ENCODE measurements at regions not wholly inside any gene's neighbourhood (a gene's known extent, or its start where the extent isn't known, plus 50 kb on each side); places are given as distances from the start of the nearest gene placed in this dataset.

- H3K27ac ChIP-seq (replicated peaks), result no peak overlapping the region
- no peaks in the 10 kb centered on the region for H3K27me3 ChIP-seq (ENCODE audit: insufficient read depth, poor library complexity, severe bottlenecking)
- no peak overlapping the region for H3K4me3 ChIP-seq (replicated peaks; ENCODE audit: insufficient read depth, low read length)
- DNase-seq (ENCODE audit: low read depth in 1 of 2, low spot score in 1 of 2), result no peak
- TF ChIP-seq, protein P1, sequence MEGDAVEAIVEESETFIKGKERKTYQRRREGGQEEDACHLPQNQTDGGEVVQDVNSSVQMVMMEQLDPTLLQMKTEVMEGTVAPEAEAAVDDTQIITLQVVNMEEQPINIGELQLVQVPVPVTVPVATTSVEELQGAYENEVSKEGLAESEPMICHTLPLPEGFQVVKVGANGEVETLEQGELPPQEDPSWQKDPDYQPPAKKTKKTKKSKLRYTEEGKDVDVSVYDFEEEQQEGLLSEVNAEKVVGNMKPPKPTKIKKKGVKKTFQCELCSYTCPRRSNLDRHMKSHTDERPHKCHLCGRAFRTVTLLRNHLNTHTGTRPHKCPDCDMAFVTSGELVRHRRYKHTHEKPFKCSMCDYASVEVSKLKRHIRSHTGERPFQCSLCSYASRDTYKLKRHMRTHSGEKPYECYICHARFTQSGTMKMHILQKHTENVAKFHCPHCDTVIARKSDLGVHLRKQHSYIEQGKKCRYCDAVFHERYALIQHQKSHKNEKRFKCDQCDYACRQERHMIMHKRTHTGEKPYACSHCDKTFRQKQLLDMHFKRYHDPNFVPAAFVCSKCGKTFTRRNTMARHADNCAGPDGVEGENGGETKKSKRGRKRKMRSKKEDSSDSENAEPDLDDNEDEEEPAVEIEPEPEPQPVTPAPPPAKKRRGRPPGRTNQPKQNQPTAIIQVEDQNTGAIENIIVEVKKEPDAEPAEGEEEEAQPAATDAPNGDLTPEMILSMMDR (IDR thresholded peaks at IDR 0.05; ENCODE audit: insufficient read depth, low read length), result no peak
- no peak for TF ChIP-seq POLR2AphosphoS5 (IDR thresholded peaks at IDR 0.05; ENCODE audit: low read depth)
These were observed 169.5 kb upstream of the AGAP1 start for GRCh38 chr2:235324324-235324723.

DNA sequence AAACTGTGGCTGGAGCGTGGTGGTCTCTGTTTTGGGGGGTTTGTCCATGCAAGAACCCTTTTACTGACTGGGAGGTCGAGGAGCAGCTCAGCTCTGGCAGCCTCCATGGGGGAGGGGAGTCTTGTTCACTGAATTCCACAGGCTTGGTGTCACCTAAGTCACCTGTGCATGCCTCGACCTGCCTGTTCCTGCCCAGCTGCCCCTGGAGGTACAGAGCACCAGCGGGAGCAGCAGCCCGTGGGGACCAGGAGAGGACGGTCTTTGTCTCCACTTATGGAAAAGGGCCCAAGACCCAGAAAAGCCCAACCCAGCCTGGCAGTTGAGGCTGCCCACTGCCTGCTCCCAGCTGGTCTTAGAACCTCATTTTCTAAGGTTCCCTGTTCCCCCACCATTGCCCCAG lies 168.7 kb upstream of the AGAP1 start:
- no peaks in the 10 kb centered on the region for H3K27me3 ChIP-seq (ENCODE audit: insufficient read depth, poor library complexity, severe bottlenecking)
- H3K27ac ChIP-seq (replicated peaks), result no peak overlapping the region
- DNase-seq (ENCODE audit: low read depth in 1 of 2, low spot score in 1 of 2), result no peak
- no peak overlapping the region for H3K4me3 ChIP-seq (replicated peaks; ENCODE audit: insufficient read depth, low read length)
- TF ChIP-seq REST (IDR thresholded peaks at IDR 0.05; ENCODE audit: insufficient replicate concordance, low read depth) (no peak), POLR2AphosphoS5 (IDR thresholded peaks at IDR 0.05; ENCODE audit: low read depth) (no peak), GABPA (IDR thresholded peaks at IDR 0.05; ENCODE audit: low read depth) (no peak), SPI1 (IDR thresholded peaks at IDR 0.05; ENCODE audit: borderline replicate concordance, low read depth) (no peak)
- TF ChIP-seq, protein P1 (IDR thresholded peaks at IDR 0.05; ENCODE audit: insufficient read depth, low read length), result no peak

GRCh38 chr2:235328991-235329390 lies 164.9 kb upstream of the AGAP1 start:
- TF ChIP-seq REST (IDR thresholded peaks at IDR 0.05; ENCODE audit: insufficient replicate concordance, low read depth) (no peak), GABPA (IDR thresholded peaks at IDR 0.05; ENCODE audit: low read depth) (no peak), SPI1 (IDR thresholded peaks at IDR 0.05; ENCODE audit: borderline replicate concordance, low read depth) (no peak), POLR2AphosphoS5 (IDR thresholded peaks at IDR 0.05; ENCODE audit: low read depth) (no peak)
- TF ChIP-seq, protein P1 (IDR thresholded peaks at IDR 0.05; ENCODE audit: insufficient read depth, low read length), result no peak
- no peak overlapping the region for H3K27ac ChIP-seq (replicated peaks)
- H3K27me3 ChIP-seq (ENCODE audit: insufficient read depth, poor library complexity, severe bottlenecking), result no peaks in the 10 kb centered on the region

DNA sequence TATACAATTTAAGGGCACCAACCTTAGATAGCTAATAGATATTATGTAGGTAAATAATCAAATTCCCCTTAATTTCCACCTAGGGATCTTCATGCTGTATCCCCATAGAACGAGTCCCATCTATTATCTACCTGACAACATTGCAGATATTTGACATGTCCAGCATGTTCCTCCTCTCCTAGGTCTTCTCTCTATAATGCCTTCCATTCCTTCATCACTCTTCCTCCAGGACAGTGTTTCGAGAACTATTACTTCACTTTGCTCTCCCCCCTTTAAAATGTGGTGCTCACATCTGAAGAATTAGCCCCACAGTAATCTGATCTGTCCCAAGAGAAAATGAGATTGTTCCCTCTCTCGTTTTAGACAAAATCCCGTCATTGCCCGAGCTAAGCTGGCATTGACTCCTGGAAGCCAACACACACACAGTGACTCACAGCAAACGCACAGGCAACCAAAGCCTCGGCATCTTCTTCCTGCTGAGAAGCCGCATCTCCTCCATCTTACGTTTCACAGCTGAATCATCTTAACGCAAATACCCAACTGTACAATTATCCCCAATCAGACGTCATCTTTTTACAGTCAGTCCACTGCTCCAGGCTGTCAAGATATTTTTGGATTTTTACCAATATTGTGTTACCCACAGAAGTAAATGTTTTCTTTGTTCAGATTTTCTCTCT lies 162.9 kb upstream of the AGAP1 start:
- TF ChIP-seq SPI1 (IDR thresholded peaks at IDR 0.05; ENCODE audit: borderline replicate concordance, low read depth) (no peak), REST (IDR thresholded peaks at IDR 0.05; ENCODE audit: insufficient replicate concordance, low read depth) (no peak), POLR2AphosphoS5 (IDR thresholded peaks at IDR 0.05; ENCODE audit: low read depth) (no peak), GABPA (IDR thresholded peaks at IDR 0.05; ENCODE audit: low read depth) (no peak)
- TF ChIP-seq, protein P1 (IDR thresholded peaks at IDR 0.05; ENCODE audit: insufficient read depth, low read length), result no peak
- H3K4me3 ChIP-seq (replicated peaks; ENCODE audit: insufficient read depth, low read length), result no peak overlapping the region
- no peak for DNase-seq (ENCODE audit: low read depth in 1 of 2, low spot score in 1 of 2)
- H3K27me3 ChIP-seq (ENCODE audit: insufficient read depth, poor library complexity, severe bottlenecking), result no peaks in the 10 kb centered on the region
- no peak overlapping the region for H3K27ac ChIP-seq (replicated peaks)

More at GRCh38 chr2:235328991-235329390, 164.9 kb upstream of the AGAP1 start:
- H3K4me3 ChIP-seq (replicated peaks; ENCODE audit: insufficient read depth, low read length), result no peak overlapping the region
- no peak for DNase-seq (ENCODE audit: low read depth in 1 of 2, low spot score in 1 of 2)
